Endothelial cell of umbilical vein (primary cell): ENCODE measurements at regions not wholly inside any gene's neighbourhood (a gene's known extent, or its start where the extent isn't known, plus 50 kb on each side); places are given as distances from the start of the nearest gene placed in this dataset.

Source experiments
- BruUV-seq: library from RNA; stranded (reverse); fragments of 400-500 nt; replicated peaks from 2 replicates; lab custom pipeline; 2021; lab: Mats Ljungman, UMichigan
- CTCF ChIA-PET: fragments of 300-600, 350-600 bp; sonication (Branson Sonifier 250); formaldehyde crosslinking; loops from one replicate; lab custom pipeline; 2021; ENCODE audit warnings: antibody characterized with exemption, inconsistent platforms; lab: Charles Lee
- POLR2A ChIA-PET: fragments of 300-600, 350-600 bp; sonication (Branson Sonifier 250); formaldehyde crosslinking; loops from one replicate; lab custom pipeline; 2021; ENCODE audit warnings: antibody characterized with exemption, inconsistent platforms; lab: Charles Lee
- DNase-seq: peaks from one replicate; pipeline ENCODE4 v3.0.0-alpha.2; 2011; ENCODE audit warnings: low read depth, low spot score
- FAIRE-seq: peaks from 2 replicates; lab custom pipeline; 2011; peaks lifted over from hg19 to GRCh38; lab: Jason Lieb, UNC
- H2AFZ ChIP-seq: 2 replicates; pipeline ENCODE4 v1.6.0; 2012; ENCODE audit warnings: low read depth, low read length, control low read depth, inconsistent platforms
- H3K27ac ChIP-seq: 2 replicates; pipeline ENCODE4 v1.5.1; 2011; ENCODE audit warnings: low read depth, mild to moderate bottlenecking, control low read depth, low read length, moderate library complexity; ENCODE audit not compliant: insufficient read depth
- H3K27me3 ChIP-seq, 2 experiments: 2 replicates each; pipeline versions ENCODE4 v1.6.0 to v1.6.1; 2011; ENCODE audit warnings: low read length in 2 of 2, mixed read lengths in 1 of 2; ENCODE audit not compliant: control insufficient read depth in 2 of 2, insufficient read depth in 2 of 2
- H3K36me3 ChIP-seq, 2 experiments: 2 replicates in 1 of 2; 3 replicates in 1 of 2; pipeline ENCODE4 v1.5.1; 2011; ENCODE audit warnings: low read length in 2 of 2, mild to moderate bottlenecking in 1 of 2, moderate library complexity in 1 of 2; ENCODE audit not compliant: control insufficient read depth in 2 of 2, insufficient read depth in 2 of 2; ENCODE audit errors: extremely low read depth in 1 of 2
- H3K4me1 ChIP-seq: 3 replicates; pipeline ENCODE4 v1.5.1; 2011; ENCODE audit warnings: mild to moderate bottlenecking, low read length; ENCODE audit not compliant: control insufficient read depth, insufficient read depth; ENCODE audit errors: extremely low read depth
- H3K4me2 ChIP-seq: 2 replicates; pipeline ENCODE4 v1.6.1; 2011; ENCODE audit warnings: low read length, control low read depth, mixed read lengths; ENCODE audit not compliant: insufficient read depth
- H3K4me3 ChIP-seq, 3 experiments: fragments of 200-600 bp in 1 of 3; sonication (generic), shearing (Covaris generic) in 1 of 3; replicated peaks in 1 of 3; 2 replicates each; pipeline ENCODE4 v1.5.1; 2011 to 2016; ENCODE audit warnings: control low read depth in 3 of 3, low read length in 3 of 3, mild to moderate bottlenecking in 2 of 3, inconsistent platforms in 1 of 3, low read depth in 1 of 3, moderate library complexity in 1 of 3; ENCODE audit not compliant: insufficient read depth in 1 of 3
- H3K79me2 ChIP-seq: 2 replicates; pipeline ENCODE4 v1.6.0; 2012; ENCODE audit warnings: low read length, inconsistent platforms; ENCODE audit not compliant: control insufficient read depth, insufficient read depth
- H3K9ac ChIP-seq: replicated peaks from 2 replicates; pipeline ENCODE3; 2011; ENCODE audit warnings: low read length, control low read depth; ENCODE audit not compliant: insufficient read depth; ENCODE audit errors: extremely low read depth
- H3K9me1 ChIP-seq: replicated peaks from 3 replicates; pipeline ENCODE4 v1.6.0; 2011; ENCODE audit warnings: mild to moderate bottlenecking, low read length; ENCODE audit not compliant: control insufficient read depth, insufficient read depth; ENCODE audit errors: extremely low read depth
- H3K9me3 ChIP-seq: replicated peaks from 2 replicates; pipeline ENCODE4 v1.5.1; 2012; ENCODE audit warnings: low read length, inconsistent platforms; ENCODE audit not compliant: control insufficient read depth, insufficient read depth
- H4K20me1 ChIP-seq: replicated peaks from 2 replicates; pipeline ENCODE3; 2011; ENCODE audit warnings: mild to moderate bottlenecking, low read length; ENCODE audit not compliant: control insufficient read depth, insufficient read depth; ENCODE audit errors: extremely low read depth
- EZH2 ChIP-seq: IDR thresholded peaks from 2 replicates; pipeline ENCODE4 v1.6.1; 2012; ENCODE audit warnings: borderline replicate concordance, low read depth, mild to moderate bottlenecking, moderate library complexity, low read length, inconsistent platforms; ENCODE audit not compliant: severe bottlenecking
- FOS ChIP-seq: IDR thresholded peaks from 2 replicates; pipeline ENCODE4 v1.6.1; 2011; ENCODE audit warnings: mild to moderate bottlenecking, low read length, moderate library complexity, borderline replicate concordance; ENCODE audit not compliant: insufficient read depth
- GATA2 ChIP-seq: IDR thresholded peaks from 2 replicates; pipeline ENCODE4 v1.7.0; 2011; ENCODE audit warnings: low read depth, mild to moderate bottlenecking, moderate library complexity, mixed read lengths, low read length; ENCODE audit not compliant: insufficient read length, insufficient read depth
- MYC ChIP-seq: IDR thresholded peaks from one replicate; pipeline ENCODE4 v1.6.1; 2011; ENCODE audit warnings: mild to moderate bottlenecking, low read depth, low read length
- dilution Hi-C: fragments of 300-500 bp; cut with MboI; formaldehyde crosslinking; loops from one replicate; pipeline ENCODE4 v1.15.0; 2019; ENCODE audit warnings: low sequenced_read_pairs; ENCODE audit not compliant: extremely low pct_ligation_motif_present
- intact Hi-C: fragments of 100-400 bp; cut with micrococcal nuclease; formaldehyde crosslinking; loops from one replicate; pipeline ENCODE4 v1.10.0; 2022
- TF ChIP-seq, protein P1 (sequence below): IDR thresholded peaks from 2 replicates; pipeline ENCODE4 v1.6.1; 2011; ENCODE audit not compliant: insufficient read depth, insufficient read length
- TF ChIP-seq, protein P2 (sequence below), 2 donors: IDR thresholded peaks; 1 replicate in 1 of 2; 2 replicates in 1 of 2; pipeline ENCODE4 v1.5.1; 2011; ENCODE audit warnings: low read length in 2 of 2, mild to moderate bottlenecking in 2 of 2, moderate library complexity in 2 of 2, control low read depth in 1 of 2, inconsistent platforms in 1 of 2, low read depth in 1 of 2; ENCODE audit not compliant: insufficient read depth in 1 of 2; ENCODE audit errors: extremely low read depth in 1 of 2

DNA sequence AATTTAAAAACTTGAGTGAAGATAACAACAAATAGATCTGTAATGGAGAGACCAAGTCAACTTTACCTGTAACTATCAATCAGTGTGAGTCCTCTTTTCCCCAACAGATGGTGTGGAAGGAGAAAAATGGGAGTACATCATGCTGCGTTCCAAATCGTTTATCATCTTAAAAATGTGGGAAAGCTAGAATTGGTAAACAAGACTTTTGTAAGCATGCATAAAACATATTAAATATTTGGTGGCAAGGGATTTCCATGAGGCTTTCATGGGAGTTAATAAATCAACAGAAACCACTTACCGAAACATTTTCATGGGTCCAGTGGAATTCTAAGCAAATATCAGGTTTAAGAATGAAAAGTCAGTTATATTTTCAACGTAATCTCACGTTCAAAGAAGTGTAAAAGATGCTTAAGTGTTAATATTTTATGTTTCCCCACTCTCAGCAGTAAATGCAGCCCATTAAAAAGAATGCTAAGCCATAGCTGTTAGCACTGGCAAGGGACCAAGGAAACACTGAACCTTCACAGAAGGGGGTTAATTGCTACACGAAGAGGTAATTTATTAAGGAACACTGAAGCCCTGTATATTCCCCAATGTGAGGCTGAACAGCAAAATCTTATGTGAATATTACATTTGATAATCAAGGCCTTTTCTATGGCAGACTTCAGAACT lies 117.0 kb downstream of the ZC3H11B start:
- Histone ChIP-seq H3K79me2 (no peaks in the 10 kb centered on the region), H3K9me3 (no peaks in the 10 kb centered on the region), H3K4me1 (no peaks in the 10 kb centered on the region), H4K20me1 (no peaks in the 10 kb centered on the region), H3K4me3 (no peak overlapping the region), H3K27ac (no peak overlapping the region), H2AFZ (no peak overlapping the region), H3K9me1 (no peaks in the 10 kb centered on the region), H3K9ac (no peak overlapping the region), H3K27me3 (no peaks in the 10 kb centered on the region), H3K36me3 (no peaks in the 10 kb centered on the region), H3K4me2 (no peak overlapping the region)
- POLR2A ChIA-PET, result no interaction called here
- dilution Hi-C loops, result no loop called here
- no TSS peak for BruUV-seq
- CTCF ChIA-PET, result no interaction called here
- TF ChIP-seq EZH2, result no peak
- no peak for TF ChIP-seq MYC
- no peak for TF ChIP-seq FOS
- TF ChIP-seq, protein P1, sequence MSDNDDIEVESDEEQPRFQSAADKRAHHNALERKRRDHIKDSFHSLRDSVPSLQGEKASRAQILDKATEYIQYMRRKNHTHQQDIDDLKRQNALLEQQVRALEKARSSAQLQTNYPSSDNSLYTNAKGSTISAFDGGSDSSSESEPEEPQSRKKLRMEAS, result no peak
- TF ChIP-seq, protein P2, sequence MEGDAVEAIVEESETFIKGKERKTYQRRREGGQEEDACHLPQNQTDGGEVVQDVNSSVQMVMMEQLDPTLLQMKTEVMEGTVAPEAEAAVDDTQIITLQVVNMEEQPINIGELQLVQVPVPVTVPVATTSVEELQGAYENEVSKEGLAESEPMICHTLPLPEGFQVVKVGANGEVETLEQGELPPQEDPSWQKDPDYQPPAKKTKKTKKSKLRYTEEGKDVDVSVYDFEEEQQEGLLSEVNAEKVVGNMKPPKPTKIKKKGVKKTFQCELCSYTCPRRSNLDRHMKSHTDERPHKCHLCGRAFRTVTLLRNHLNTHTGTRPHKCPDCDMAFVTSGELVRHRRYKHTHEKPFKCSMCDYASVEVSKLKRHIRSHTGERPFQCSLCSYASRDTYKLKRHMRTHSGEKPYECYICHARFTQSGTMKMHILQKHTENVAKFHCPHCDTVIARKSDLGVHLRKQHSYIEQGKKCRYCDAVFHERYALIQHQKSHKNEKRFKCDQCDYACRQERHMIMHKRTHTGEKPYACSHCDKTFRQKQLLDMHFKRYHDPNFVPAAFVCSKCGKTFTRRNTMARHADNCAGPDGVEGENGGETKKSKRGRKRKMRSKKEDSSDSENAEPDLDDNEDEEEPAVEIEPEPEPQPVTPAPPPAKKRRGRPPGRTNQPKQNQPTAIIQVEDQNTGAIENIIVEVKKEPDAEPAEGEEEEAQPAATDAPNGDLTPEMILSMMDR (IDR thresholded peaks at IDR 0.05; ENCODE audit: extremely low read depth in 1 of 2, insufficient read depth in 1 of 2, low read depth in 1 of 2, low read length in 2 of 2), result no peak
- no peak for TF ChIP-seq GATA2
- DNase-seq (no peak), FAIRE-seq (no peak)
- intact Hi-C loops, result no loop called here
